HG02642 (cell line): ENCODE measurements at regions not wholly inside any gene's neighbourhood (a gene's known extent, or its start where the extent isn't known, plus 50 kb on each side); places are given as distances from the start of the nearest gene placed in this dataset.

ENCODE experiments used
- ATAC-seq: cut with Tn5 transposase; IDR thresholded peaks from one replicate; pipeline ENCODE4 v1.9.1; 2021; ENCODE audit warnings: mild to moderate bottlenecking; ENCODE audit not compliant: unreplicated experiment, poor library complexity

GRCh38 chr2:43090317-43090716, 136.1 kb downstream of the ZFP36L2 start:
- ATAC-seq, result no peak

DNA sequence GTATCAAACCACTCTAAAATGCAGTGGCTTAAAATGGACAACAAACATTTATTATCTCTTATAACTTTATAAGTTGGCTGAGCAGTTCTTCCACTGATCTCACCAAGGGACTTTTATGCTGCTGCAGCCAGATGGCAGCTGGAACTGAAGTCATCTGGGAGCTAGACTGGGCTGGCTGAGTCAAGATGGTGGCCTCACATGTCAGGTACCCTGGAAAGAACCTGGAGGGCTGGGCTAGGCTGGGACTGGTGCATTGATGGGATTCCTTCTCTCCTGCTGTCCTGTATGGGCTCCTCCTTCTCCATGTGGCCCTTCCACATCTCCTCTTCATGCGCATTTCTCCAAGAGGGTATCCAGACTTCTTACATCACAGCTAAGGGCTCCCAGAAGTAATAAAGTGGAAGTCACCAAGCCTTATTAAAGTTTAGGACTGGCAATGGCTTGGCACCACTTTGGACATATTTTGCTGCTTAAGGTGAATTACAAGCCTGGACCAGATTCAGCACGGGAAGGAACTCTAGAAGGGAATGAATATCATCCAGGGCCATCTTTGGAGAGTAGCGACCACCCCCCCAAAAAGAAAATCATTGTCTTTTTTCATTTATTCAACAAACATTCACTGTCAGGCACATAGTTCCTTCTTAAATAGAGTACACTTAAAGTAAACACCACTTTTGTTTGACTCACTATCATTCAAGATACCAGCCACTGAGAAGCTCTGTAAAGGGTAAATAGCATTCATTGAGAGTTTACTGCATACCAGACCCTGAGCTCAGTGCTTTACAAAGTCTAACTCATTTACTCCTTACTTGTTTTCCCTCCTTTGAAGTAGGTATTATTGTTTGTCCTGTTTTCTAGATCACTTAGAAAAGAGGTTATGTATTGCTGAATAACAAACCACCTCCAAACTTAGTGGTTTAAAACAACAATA, 138.0 kb downstream of the ZFP36L2 start:
- ATAC-seq, result no peak

- no peak for ATAC-seq
These were observed 139.0 kb downstream of the ZFP36L2 start for GRCh38 chr2:43087413-43087812.

- no peak for ATAC-seq
These were observed 139.8 kb downstream of the ZFP36L2 start for GRCh38 chr2:43086451-43087221.

DNA sequence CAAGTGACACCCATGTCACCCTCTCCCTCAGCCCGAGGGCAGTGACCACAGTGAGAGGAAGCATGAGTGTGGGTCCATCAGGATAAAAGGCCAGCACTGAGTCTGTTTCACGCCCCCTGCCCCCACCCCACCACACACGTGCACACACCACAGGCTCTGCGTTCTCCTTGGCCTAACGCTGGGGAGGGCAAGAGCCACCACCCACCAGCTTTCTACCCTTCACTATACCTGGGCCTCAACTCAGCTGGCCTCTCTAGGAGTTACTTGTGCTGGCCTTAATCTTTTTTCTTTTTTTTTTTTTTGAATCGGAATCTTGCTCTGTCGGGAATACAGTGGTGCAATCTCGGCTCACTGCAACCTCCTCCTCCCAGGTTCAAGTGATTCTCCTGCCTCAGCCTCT, 140.5 kb downstream of the ZFP36L2 start:
- no peak for ATAC-seq

DNA sequence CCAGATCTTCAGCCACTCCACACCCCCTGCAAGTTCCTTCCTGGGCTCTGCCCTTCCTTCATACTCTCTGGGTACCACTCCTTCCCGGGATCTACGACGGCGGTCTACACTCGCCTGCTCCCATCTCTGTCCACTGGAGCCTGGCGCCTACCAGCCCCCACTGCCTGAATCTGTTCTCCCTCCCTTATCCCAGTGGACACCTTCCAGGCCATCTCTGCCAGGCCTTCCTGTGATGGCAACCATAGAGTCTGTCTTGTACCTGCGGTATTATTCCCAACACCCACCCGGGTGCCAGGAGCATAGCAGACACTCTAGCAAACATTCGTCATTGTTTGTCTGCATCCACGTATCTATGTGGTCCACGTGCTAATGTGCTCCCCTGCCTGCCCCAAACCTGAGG, 140.9 kb downstream of the ZFP36L2 start:
- ATAC-seq, result no peak

DNA sequence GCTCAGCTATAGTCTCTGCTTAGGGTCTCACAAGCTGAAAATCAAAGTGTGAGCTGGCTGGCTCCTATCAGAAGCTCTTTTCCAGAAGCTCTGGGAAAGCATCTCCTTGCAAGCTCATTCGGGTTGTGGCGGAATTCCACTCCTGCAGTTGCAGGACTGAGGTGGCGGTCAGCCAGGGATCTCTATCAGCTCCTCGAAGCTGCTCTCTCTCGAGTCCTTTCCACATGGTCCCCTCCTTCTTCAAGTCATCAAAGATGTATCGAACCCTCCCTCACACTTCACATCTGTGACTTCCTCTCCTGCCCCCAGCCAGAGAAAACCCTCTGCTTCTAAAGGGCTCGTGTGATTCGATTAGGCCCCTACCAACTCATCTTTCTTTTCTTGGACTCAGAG, 141.7 kb downstream of the ZFP36L2 start:
- ATAC-seq, result no peak

GRCh38 chr2:43083710-43084698, 142.4 kb downstream of the ZFP36L2 start:
- no peak for ATAC-seq

DNA sequence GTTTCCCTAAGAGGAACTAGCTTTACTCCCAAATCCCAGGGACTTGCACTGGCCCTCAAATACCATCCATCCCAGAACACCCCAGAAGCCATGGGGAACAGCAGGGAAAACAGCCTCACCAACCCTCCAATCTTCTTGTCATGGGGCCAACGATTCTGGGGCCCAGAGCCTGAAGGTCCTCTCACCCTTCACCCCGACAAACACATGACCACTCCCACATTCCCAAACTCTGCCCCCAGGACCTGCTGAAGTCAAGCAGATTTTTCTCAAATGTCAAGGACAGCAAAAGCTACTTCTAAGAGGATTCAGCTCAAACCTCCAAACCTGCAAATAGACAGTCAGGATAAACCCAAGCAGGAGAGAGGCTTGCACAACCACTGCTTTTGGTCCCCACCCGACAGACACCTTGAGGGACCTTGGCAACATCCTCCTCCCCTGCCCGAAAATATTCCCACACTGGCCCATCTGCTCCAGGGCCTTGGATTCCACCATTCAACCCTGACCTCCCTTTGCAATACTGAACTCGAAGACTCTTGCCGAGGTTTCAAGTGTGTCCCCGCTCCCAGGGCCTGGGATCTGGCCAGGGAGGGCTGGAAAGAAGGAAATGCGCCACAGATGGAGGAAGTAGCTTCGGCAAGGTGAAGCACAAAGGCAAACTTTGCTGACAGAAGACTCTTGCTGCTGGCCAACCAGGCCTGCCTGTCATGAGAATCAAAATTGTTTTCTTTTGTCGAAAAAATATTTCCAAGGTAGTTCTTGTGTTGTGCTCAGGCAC, 143.3 kb downstream of the ZFP36L2 start:
- ATAC-seq, result no peak

- ATAC-seq, result no peak
These were observed 144.1 kb downstream of the ZFP36L2 start for GRCh38 chr2:43082111-43082894.

GRCh38 chr2:43081131-43081765, 145.2 kb downstream of the ZFP36L2 start:
- ATAC-seq, result no peak

DNA sequence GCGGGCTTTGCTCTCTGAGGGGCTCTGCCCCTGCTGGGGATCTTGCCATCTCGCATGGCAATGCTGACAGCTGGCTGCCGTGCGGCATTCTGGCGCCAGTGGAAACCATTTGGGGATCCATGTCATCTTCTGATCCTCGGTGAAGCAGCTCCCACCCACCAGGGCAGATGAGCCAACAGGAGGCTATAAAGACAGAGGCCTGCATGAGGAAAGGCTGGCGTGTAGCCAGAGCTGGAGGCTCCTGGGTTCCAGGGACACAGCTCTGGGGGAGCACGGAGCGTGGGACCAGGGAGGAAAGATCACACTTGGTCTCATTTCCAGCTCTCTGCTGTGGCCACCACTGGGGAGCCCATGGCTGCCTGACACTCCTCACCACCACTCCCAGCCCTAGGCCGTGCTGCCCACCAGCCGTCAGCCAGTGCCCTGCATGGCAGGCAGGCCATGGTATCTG, 145.8 kb downstream of the ZFP36L2 start:
- ATAC-seq, result no peak

DNA sequence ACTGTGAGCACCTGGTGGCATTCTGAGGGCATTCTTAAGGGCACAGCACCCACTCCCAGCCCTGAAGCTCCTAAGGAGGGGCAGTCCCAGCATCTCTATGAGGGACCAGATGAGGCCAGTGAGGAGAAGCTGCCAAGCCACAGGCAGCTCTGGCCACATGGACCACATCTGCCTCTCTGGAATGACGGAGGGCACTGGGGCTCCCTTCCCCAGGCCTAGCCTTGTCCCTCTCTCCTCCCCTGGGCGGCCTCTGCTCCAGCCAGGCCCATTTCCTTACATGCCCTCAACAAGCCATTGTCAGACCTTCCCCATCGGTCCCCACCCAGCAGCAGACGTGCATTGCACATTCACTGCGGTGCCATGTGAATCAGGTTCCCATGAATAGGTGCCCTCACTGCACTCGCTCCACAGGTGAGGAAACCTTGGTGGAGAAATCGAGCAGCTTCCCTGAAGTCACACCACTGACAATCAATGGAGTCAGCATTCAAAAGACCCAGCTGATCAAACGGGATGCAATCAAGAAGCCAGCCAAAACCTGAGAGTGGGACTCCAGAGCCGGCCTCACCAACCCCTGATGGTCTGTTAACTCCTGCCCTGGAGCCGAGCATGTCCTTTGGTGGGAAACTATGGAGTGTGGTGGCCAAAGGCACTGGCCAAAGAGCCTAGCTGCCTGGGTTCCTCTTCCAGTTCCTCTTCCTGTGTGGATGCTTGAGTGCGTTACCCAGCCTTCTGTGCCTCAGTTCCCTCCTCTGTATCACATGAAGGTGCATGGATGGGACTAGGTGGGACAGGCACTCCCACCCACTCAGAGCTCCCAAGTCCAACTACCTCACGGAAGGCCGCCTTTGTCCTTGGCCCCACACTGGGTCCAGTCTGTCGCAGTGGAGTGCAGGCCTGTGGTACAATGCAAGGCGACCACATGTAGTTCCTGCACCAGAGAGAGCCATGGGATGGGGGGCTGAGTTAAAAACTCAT, 147.3 kb downstream of the ZFP36L2 start:
- no peak for ATAC-seq

DNA sequence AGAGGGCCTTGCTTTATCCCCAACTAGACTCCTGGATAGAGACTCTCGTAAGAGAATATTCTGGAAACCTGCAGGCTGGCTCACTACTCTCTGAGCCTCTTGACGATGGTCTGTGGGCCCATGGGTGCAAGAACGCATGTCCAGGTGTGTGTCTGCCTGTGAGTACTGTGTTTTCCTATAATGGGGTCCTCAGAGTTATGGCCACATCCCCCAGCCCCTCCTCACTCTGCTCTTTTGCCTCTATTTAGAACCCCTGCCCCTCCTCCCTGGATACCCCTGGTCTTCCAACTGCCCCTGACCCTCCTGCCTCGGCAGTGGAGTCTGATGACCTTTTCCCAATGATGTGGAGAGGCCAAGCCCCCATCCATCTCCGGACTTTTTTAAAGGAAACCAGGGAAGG, 148.1 kb downstream of the ZFP36L2 start:
- no peak for ATAC-seq

GRCh38 chr2:43077876-43078275, 148.5 kb downstream of the ZFP36L2 start:
- ATAC-seq, result no peak

DNA sequence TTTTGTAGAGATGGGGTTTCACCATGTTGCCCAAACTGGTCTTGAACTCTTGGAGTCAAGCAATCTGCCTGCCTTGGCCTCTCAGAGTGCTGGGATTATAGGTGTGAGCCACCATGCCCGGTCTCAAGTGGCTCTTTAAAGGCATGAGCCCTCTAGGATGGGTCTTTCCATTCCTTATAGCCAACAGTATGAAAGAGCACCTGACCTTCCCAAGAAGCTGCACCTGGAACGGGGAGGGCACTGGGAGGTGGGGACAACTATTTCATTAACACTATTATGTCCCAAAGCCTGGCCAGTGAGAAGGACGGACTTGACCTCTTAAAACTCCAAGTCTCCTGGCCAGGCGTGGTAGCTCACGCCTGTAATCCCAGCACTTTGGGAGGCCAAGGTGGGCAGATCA, 149.7 kb downstream of the ZFP36L2 start:
- no peak for ATAC-seq
